ENCODE measurements at regions not wholly inside any gene's neighbourhood (a gene's known extent, or its start where the extent isn't known, plus 50 kb on each side); places are given as distances from the start of the nearest gene placed in this dataset.

GRCh38 chr5:125263356-125263755 lies 516.9 kb upstream of the ZNF608 start:
- no peak for DNase-seq

GRCh38 chr5:125266106-125266505 lies 519.7 kb upstream of the ZNF608 start:
- no peak for DNase-seq

- DNase-seq, result no peak
Observed at GRCh38 chr5:125267636-125268248, 521.3 kb upstream of the ZNF608 start.

- no peak for DNase-seq
Observed at GRCh38 chr5:125269926-125270325, 523.5 kb upstream of the ZNF608 start.

- DNase-seq, result no peak
Observed at GRCh38 chr5:125272357-125272756, 525.9 kb upstream of the ZNF608 start.

GRCh38 chr5:125274211-125274610 lies 527.8 kb upstream of the ZNF608 start:
- no peak for DNase-seq

GRCh38 chr5:125274938-125275724 lies 528.7 kb upstream of the ZNF608 start:
- no peak for DNase-seq

GRCh38 chr5:125275725-125276090 lies 529.3 kb upstream of the ZNF608 start:
- DNase-seq, result no peak

GRCh38 chr5:125276096-125276495 lies 529.7 kb upstream of the ZNF608 start:
- DNase-seq, result no peak

GRCh38 chr5:125277494-125278154 lies 531.2 kb upstream of the ZNF608 start:
- no peak for DNase-seq

GRCh38 chr5:125278711-125279110 lies 532.3 kb upstream of the ZNF608 start:
- DNase-seq, result no peak

- DNase-seq, result no peak
Observed at GRCh38 chr5:125281667-125282066, 535.2 kb upstream of the ZNF608 start.

GRCh38 chr5:125283372-125283771 lies 536.9 kb upstream of the ZNF608 start:
- DNase-seq, result no peak

GRCh38 chr5:125286271-125286670 lies 539.8 kb upstream of the ZNF608 start:
- DNase-seq, result peak in 1 of 2 experiments; percentile 4

GRCh38 chr5:125289606-125290005 lies 543.2 kb upstream of the ZNF608 start:
- DNase-seq, result no peak

- DNase-seq, result no peak
Observed at GRCh38 chr5:125290935-125291334, 544.5 kb upstream of the ZNF608 start.

GRCh38 chr5:125291447-125291846 lies 545.0 kb upstream of the ZNF608 start:
- DNase-seq, result no peak

GRCh38 chr5:125293223-125293622 lies 546.8 kb upstream of the ZNF608 start:
- no peak for DNase-seq

- no peak for DNase-seq
Observed at GRCh38 chr5:125293726-125294125, 547.3 kb upstream of the ZNF608 start.

GRCh38 chr5:125294844-125295243 lies 548.4 kb upstream of the ZNF608 start:
- DNase-seq, result no peak

GRCh38 chr5:125295405-125295872 lies 549.0 kb upstream of the ZNF608 start:
- DNase-seq, result no peak

- no peak for DNase-seq
Observed at GRCh38 chr5:125298258-125298657, 551.8 kb upstream of the ZNF608 start.

GRCh38 chr5:125298746-125299379 lies 552.4 kb upstream of the ZNF608 start:
- DNase-seq, result no peak

- no peak for DNase-seq
Observed at GRCh38 chr5:125301711-125302110, 555.3 kb upstream of the ZNF608 start.

All from NCI-H1930 (cell line).